ENCODE measurements at regions not wholly inside any gene's neighbourhood (a gene's known extent, or its start where the extent isn't known, plus 50 kb on each side); places are given as distances from the start of the nearest gene placed in this dataset.

GRCh38 chr16:50997679-50998078, 153.4 kb downstream of the SALL1 start:
- H2BK20ac ChIP-seq (ENCODE audit: low read length): no peak overlapping the region
- no peak for TF ChIP-seq SP1 (IDR thresholded peaks at IDR 0.05; ENCODE audit: low read depth, low read length)
- TF ChIP-seq SIX5 (IDR thresholded peaks at IDR 0.05; ENCODE audit: low read depth, low read length): no peak
- no peak for TF ChIP-seq TEAD4 (IDR thresholded peaks at IDR 0.05; ENCODE audit: low read depth, low read length)
- no peak for TF ChIP-seq NRF1 (IDR thresholded peaks at IDR 0.05; ENCODE audit: low read depth, low read length)
- no peak for TF ChIP-seq SUZ12 (IDR thresholded peaks at IDR 0.05; ENCODE audit: low read length)
- no peak for TF ChIP-seq JUND (IDR thresholded peaks at IDR 0.05; ENCODE audit: low read length)
- TF ChIP-seq ATF2 (IDR thresholded peaks at IDR 0.05; ENCODE audit: low read length): no peak
- no peak for TF ChIP-seq TCF12 (IDR thresholded peaks at IDR 0.05; ENCODE audit: low read depth, low read length)
- no peak for TF ChIP-seq POU5F1 (IDR thresholded peaks at IDR 0.05; ENCODE audit: low read depth, low read length)
- TF ChIP-seq USF2 (IDR thresholded peaks at IDR 0.05; ENCODE audit: low read length): no peak
- TF ChIP-seq RBBP5 (IDR thresholded peaks at IDR 0.05; ENCODE audit: borderline replicate concordance, low read depth, low read length): no peak
- TF ChIP-seq BACH1 (IDR thresholded peaks at IDR 0.05; ENCODE audit: low read length): no peak
- TF ChIP-seq CBX8 (IDR thresholded peaks at IDR 0.05; ENCODE audit: borderline replicate concordance, low read depth, low read length): no peak
- TF ChIP-seq CHD2 (IDR thresholded peaks at IDR 0.05; ENCODE audit: low read length): no peak

More at GRCh38 chr16:50997679-50998078, 153.4 kb downstream of the SALL1 start:
- WGBS, 2 experiments (ENCODE audit: extremely low coverage in 1 of 2, insufficient coverage in 1 of 2, insufficient read length in 1 of 2, insufficient replicate concordance in 2 of 2, low coverage in 1 of 2, low lambda C conversion rate in 2 of 2, missing lambda C conversion rate in 1 of 2): 78% methylated on average over 6 of the region's 6 CpGs; no CpG with 5 or more reads in 1 of the 2 experiments
- H2BK12ac ChIP-seq (ENCODE audit: low read depth, low read length): no peak overlapping the region
- no peak overlapping the region for H3K4me3 ChIP-seq (ENCODE audit: extremely low read depth in 1 of 4, insufficient read depth in 2 of 4, low read depth in 3 of 4, low read length in 4 of 4)
- no peaks in the 10 kb centered on the region for H4K20me1 ChIP-seq (replicated peaks in 1 of 2; ENCODE audit: control insufficient read depth in 1 of 2, insufficient read depth in 2 of 2, low read length in 2 of 2)
- no peak overlapping the region for H4K5ac ChIP-seq (ENCODE audit: insufficient read length, low read depth, low read length)
- no peaks in the 10 kb centered on the region for H3K79me2 ChIP-seq (ENCODE audit: control insufficient read depth in 1 of 2, insufficient read depth in 2 of 2, low read length in 2 of 2)
- no peak overlapping the region for H3K27ac ChIP-seq (ENCODE audit: low read depth, low read length)
- no peak overlapping the region for H4K91ac ChIP-seq (replicated peaks; ENCODE audit: insufficient read length, low read length)
- no peak overlapping the region for H2AK5ac ChIP-seq (ENCODE audit: low read depth, low read length)
- H3K27me3 ChIP-seq (replicated peaks in 1 of 4; ENCODE audit: control insufficient read depth in 3 of 4, extremely low read depth in 1 of 4, insufficient read depth in 3 of 4, low read length in 3 of 4): no peaks in the 10 kb centered on the region
- no peak overlapping the region for H3K14ac ChIP-seq (ENCODE audit: insufficient read length)
- no peak overlapping the region for H3K4me2 ChIP-seq (ENCODE audit: insufficient read depth in 1 of 2, low read depth in 2 of 2, low read length in 2 of 2)
- no peak overlapping the region for H3K23ac ChIP-seq (ENCODE audit: insufficient read length)
- ChIA-PET POLR2A (ENCODE audit: partially characterized antibody) (no interaction called here), CTCF (ENCODE audit: partially characterized antibody) (no interaction called here)
- DNase-seq (ENCODE audit: low read depth in 1 of 2, low spot score in 2 of 2) (no peak), FAIRE-seq (no peak)
- H3K4ac ChIP-seq (replicated peaks; ENCODE audit: insufficient read length, low read depth, low read length): no peak overlapping the region
- H3K4me1 ChIP-seq (replicated peaks in 1 of 4; ENCODE audit: control insufficient read depth in 3 of 4, insufficient read depth in 4 of 4, low read length in 3 of 4): no peaks in the 10 kb centered on the region
- H2BK120ac ChIP-seq (replicated peaks; ENCODE audit: low read depth, low read length): no peak overlapping the region
- H3K9ac ChIP-seq (replicated peaks in 1 of 4; ENCODE audit: extremely low read depth in 1 of 4, low read depth in 3 of 4, low read length in 3 of 4): no peak overlapping the region
- H4K8ac ChIP-seq (ENCODE audit: extremely low read depth, insufficient read depth, low read length): no peak overlapping the region; the same call in 1 of the 2 replicates
- no peak overlapping the region for H3K56ac ChIP-seq (replicated peaks; ENCODE audit: insufficient read length, low read depth, low read length)
- H3K36me3 ChIP-seq (ENCODE audit: control insufficient read depth in 2 of 4, insufficient read depth in 4 of 4, low read length in 3 of 4): no peaks in the 10 kb centered on the region
- no peak overlapping the region for H3K18ac ChIP-seq (ENCODE audit: extremely low read depth, low read length)
- H2BK5ac ChIP-seq (ENCODE audit: low read depth, low read length): no peak overlapping the region
- H3K23me2 ChIP-seq (ENCODE audit: low read depth, low read length): no peaks in the 10 kb centered on the region; the same call in 1 of the 2 replicates
- H3K9me3 ChIP-seq (ENCODE audit: insufficient read depth in 2 of 2, low read depth in 1 of 2, low read length in 1 of 2): no peaks in the 10 kb centered on the region
- no peak overlapping the region for H2BK15ac ChIP-seq (ENCODE audit: low read length)
- no peak overlapping the region for H2AFZ ChIP-seq (ENCODE audit: low read length)
- H3K79me1 ChIP-seq (ENCODE audit: low read depth, low read length): no peaks in the 10 kb centered on the region
